PFSK-1 (cell line): ENCODE measurements at regions not wholly inside any gene's neighbourhood (a gene's known extent, or its start where the extent isn't known, plus 50 kb on each side); places are given as distances from the start of the nearest gene placed in this dataset.

Source experiments
- FOXP2 ChIP-seq: optimal IDR thresholded peaks from 2 replicates; pipeline ENCODE3; 2011; ENCODE audit warnings: borderline replicate concordance, control low read depth, inconsistent platforms; ENCODE audit not compliant: insufficient read depth; ENCODE audit errors: extremely low read length, extremely low read depth
- POLR2AphosphoS5 ChIP-seq: IDR thresholded peaks from 2 replicates; pipeline ENCODE4 v1.6.1; 2012; ENCODE audit warnings: low read depth, mild to moderate bottlenecking, control low read depth, low read length, moderate library complexity
- SIN3A ChIP-seq: IDR thresholded peaks from 2 replicates; pipeline ENCODE4 v1.6.1; 2012; ENCODE audit warnings: mild to moderate bottlenecking, low read length, moderate library complexity, borderline replicate concordance; ENCODE audit not compliant: insufficient read depth
- TAF1 ChIP-seq: IDR thresholded peaks from 2 replicates; pipeline ENCODE4 v1.6.1; 2012; ENCODE audit warnings: low read length, control low read depth, borderline replicate concordance; ENCODE audit not compliant: insufficient read depth
- TF ChIP-seq, protein P1 (sequence below), 2 experiments: IDR thresholded peaks; 2 replicates each; pipeline versions ENCODE4 v1.6.1 to v1.8.0; 2011 to 2012; ENCODE audit warnings: low read depth in 2 of 2, low read length in 2 of 2, control low read depth in 1 of 2, inconsistent platforms in 1 of 2, mild to moderate bottlenecking in 1 of 2, moderate library complexity in 1 of 2; ENCODE audit not compliant: insufficient read depth in 1 of 2

DNA sequence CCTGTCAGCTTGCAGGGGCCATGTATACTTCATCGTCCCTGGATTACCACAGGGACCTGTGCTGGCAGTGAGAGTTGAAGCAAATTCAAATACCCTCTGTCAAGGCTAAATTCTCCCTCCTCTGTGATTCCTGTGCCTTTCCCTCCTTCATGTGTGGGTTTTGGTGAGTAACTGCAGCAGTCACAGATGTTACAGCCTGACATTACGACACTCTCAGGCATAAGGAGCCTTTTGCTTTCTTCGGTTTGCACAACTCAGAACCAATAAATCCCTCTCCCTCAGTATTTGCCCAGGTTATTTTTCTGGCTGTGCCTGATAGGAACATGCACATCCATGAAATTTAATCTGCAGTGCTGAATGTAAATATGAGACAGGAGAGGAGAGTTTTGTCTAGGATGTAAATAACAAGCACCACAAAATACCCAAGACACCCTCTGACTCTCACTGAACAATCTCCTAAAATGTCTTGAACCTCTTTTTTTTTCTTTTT is 997.2 kb upstream of the GHITM start:
- no peak for TF ChIP-seq SIN3A
- TF ChIP-seq FOXP2 = no peak
- TF ChIP-seq TAF1 = no peak
- no peak for TF ChIP-seq POLR2AphosphoS5
- TF ChIP-seq, protein P1, sequence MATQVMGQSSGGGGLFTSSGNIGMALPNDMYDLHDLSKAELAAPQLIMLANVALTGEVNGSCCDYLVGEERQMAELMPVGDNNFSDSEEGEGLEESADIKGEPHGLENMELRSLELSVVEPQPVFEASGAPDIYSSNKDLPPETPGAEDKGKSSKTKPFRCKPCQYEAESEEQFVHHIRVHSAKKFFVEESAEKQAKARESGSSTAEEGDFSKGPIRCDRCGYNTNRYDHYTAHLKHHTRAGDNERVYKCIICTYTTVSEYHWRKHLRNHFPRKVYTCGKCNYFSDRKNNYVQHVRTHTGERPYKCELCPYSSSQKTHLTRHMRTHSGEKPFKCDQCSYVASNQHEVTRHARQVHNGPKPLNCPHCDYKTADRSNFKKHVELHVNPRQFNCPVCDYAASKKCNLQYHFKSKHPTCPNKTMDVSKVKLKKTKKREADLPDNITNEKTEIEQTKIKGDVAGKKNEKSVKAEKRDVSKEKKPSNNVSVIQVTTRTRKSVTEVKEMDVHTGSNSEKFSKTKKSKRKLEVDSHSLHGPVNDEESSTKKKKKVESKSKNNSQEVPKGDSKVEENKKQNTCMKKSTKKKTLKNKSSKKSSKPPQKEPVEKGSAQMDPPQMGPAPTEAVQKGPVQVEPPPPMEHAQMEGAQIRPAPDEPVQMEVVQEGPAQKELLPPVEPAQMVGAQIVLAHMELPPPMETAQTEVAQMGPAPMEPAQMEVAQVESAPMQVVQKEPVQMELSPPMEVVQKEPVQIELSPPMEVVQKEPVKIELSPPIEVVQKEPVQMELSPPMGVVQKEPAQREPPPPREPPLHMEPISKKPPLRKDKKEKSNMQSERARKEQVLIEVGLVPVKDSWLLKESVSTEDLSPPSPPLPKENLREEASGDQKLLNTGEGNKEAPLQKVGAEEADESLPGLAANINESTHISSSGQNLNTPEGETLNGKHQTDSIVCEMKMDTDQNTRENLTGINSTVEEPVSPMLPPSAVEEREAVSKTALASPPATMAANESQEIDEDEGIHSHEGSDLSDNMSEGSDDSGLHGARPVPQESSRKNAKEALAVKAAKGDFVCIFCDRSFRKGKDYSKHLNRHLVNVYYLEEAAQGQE (IDR thresholded peaks at IDR 0.05; ENCODE audit: insufficient read depth in 1 of 2, low read depth in 2 of 2, low read length in 2 of 2) = no peak

DNA sequence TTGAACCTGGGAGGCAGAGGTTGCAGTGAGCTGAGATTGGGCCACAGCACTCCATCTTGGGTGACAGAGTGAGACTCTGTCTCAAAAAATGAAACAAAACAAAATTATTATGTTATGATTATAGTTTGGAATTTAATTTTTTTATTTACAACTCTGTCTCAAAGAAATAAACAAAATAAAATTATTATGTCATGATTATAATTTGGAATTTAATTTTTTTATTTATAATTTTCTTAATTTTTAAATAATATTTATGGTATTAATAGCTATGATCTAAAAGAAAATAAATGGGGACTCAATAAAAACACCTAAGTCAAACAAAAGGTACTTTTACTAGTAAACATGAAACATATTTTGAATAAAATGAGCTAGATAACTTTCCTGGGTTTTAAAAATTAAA is 994.8 kb upstream of the GHITM start:
- TF ChIP-seq FOXP2 (no peak), SIN3A (no peak), POLR2AphosphoS5 (no peak), TAF1 (no peak)
- TF ChIP-seq, protein P1 (IDR thresholded peaks at IDR 0.05; ENCODE audit: insufficient read depth in 1 of 2, low read depth in 2 of 2, low read length in 2 of 2) = no peak

DNA sequence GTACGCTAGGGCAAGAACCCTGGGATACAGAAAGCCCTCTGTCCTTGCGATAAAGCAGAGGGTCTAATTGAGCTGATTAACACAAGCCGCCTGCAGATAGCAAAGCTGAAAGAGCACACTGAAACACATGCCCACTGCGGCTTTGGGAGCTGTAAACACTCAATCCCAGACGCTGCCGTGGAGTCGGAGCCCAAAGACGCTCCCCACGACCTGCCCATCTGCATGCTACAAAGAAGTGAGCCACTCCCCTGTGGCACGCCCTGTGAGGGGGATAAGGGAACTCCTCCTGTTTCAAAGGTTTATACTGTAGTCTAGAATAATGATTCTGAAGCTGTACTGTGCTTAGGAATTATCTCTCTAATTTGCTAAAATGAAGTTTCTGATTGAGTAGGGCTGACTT is 985.6 kb upstream of the GHITM start:
- no peak for TF ChIP-seq POLR2AphosphoS5
- TF ChIP-seq, protein P1 (IDR thresholded peaks at IDR 0.05; ENCODE audit: insufficient read depth in 1 of 2, low read depth in 2 of 2, low read length in 2 of 2) = no peak
- no peak for TF ChIP-seq FOXP2
- no peak for TF ChIP-seq SIN3A
- TF ChIP-seq TAF1 = no peak

DNA sequence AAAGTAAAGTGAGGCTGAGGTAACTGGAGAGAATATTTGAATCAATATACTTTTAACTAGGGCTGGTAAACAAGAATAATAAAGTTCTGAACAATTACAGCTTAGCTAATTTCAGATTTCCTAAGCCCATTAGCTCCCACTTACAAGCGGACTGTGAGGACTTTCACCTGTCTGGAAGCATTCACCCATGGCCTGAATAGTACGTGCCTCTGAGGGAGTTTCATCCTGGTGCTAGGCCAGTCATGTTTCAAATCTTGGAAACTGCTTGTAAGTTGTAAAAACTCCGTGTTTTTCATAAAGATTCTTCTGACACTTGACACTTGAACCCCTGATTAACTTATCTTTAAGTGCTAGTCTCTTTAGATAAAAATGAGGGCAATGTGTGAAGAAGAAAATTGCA is 975.2 kb upstream of the GHITM start:
- TF ChIP-seq FOXP2 (no peak), SIN3A (no peak), POLR2AphosphoS5 (no peak), TAF1 (no peak)
- TF ChIP-seq, protein P1 (IDR thresholded peaks at IDR 0.05; ENCODE audit: insufficient read depth in 1 of 2, low read depth in 2 of 2, low read length in 2 of 2) = no peak

DNA sequence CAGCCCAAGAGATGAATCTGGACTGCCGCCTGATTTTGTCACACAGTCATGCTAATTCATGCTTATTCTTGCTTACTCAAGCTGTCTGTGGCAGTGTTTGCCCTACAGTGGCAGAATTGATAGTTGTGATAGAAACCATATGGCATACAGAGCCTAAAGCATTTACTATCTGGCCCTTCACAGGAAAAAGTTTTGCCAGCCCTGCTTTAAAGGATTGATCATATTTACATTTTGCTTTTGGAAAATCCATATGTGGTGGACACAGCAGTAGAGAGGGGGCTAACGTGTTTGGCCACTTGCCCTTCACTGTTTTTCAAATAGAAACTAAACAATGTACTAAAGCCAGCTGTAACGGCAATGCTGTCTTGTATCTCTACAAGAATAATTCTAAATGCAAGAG is 974.0 kb upstream of the GHITM start:
- TF ChIP-seq SIN3A (no peak), FOXP2 (no peak), TAF1 (no peak), POLR2AphosphoS5 (no peak)
- TF ChIP-seq, protein P1 (IDR thresholded peaks at IDR 0.05; ENCODE audit: insufficient read depth in 1 of 2, low read depth in 2 of 2, low read length in 2 of 2) = no peak
